Mesendoderm (in vitro differentiated cells): ENCODE measurements at regions not wholly inside any gene's neighbourhood (a gene's known extent, or its start where the extent isn't known, plus 50 kb on each side); places are given as distances from the start of the nearest gene placed in this dataset.

Source experiments
- DNase-seq: peaks from one replicate; pipeline ENCODE4 v3.0.0; 2013
- H2AK5ac ChIP-seq: 2 replicates; pipeline ENCODE4 v1.6.1; 2013; ENCODE audit warnings: low read length, inconsistent platforms
- H2BK120ac ChIP-seq: 2 replicates; pipeline ENCODE4 v1.6.1; 2013; ENCODE audit warnings: low read depth, mild to moderate bottlenecking, low read length, moderate library complexity, mixed read lengths
- H2BK15ac ChIP-seq: replicated peaks from 2 replicates; pipeline ENCODE4 v1.6.1; 2013; ENCODE audit warnings: low read depth, mild to moderate bottlenecking, moderate library complexity
- H2BK5ac ChIP-seq: 2 replicates; pipeline ENCODE4 v1.6.1; 2013; ENCODE audit warnings: low read length, inconsistent platforms
- H3K18ac ChIP-seq: 2 replicates; pipeline ENCODE4 v1.6.1; 2013; ENCODE audit warnings: mild to moderate bottlenecking, low read length, mixed read lengths
- H3K23ac ChIP-seq: one replicate; pipeline ENCODE4 v1.6.1; 2013; ENCODE audit warnings: low read length
- H3K27ac ChIP-seq: 2 replicates; pipeline ENCODE4 v1.5.1; 2013; ENCODE audit warnings: low read depth, mild to moderate bottlenecking, inconsistent platforms, low read length, moderate library complexity
- H3K27me3 ChIP-seq: 2 replicates; pipeline ENCODE4 v1.6.1; 2013; ENCODE audit warnings: low read length, control low read depth, mild to moderate bottlenecking, inconsistent platforms; ENCODE audit not compliant: insufficient read depth, poor library complexity
- H3K36me3 ChIP-seq: 2 replicates; pipeline ENCODE4 v1.6.1; 2013; ENCODE audit warnings: low read length, inconsistent platforms; ENCODE audit not compliant: control insufficient read depth, insufficient read depth
- H3K4ac ChIP-seq: one replicate; pipeline ENCODE4 v1.6.1; 2013; ENCODE audit warnings: low read depth, mild to moderate bottlenecking, low read length, moderate library complexity
- H3K4me1 ChIP-seq: 2 replicates; pipeline ENCODE4 v1.6.1; 2013; ENCODE audit warnings: low read depth, low read length, inconsistent platforms; ENCODE audit not compliant: control insufficient read depth
- H3K4me2 ChIP-seq: 2 replicates; pipeline ENCODE4 v1.6.1; 2013; ENCODE audit warnings: low read length
- H3K4me3 ChIP-seq: 2 replicates; pipeline ENCODE4 v1.5.1; 2013; ENCODE audit warnings: mild to moderate bottlenecking, low read length
- H3K56ac ChIP-seq: one replicate; pipeline ENCODE4 v1.6.1; 2013; ENCODE audit warnings: low read length
- H3K79me1 ChIP-seq: 2 replicates; pipeline ENCODE4 v1.6.1; 2013; ENCODE audit warnings: low read length, inconsistent platforms
- H3K79me2 ChIP-seq: 2 replicates; pipeline ENCODE4 v1.6.1; 2013; ENCODE audit warnings: mild to moderate bottlenecking, low read length; ENCODE audit not compliant: control insufficient read depth, insufficient read depth
- H3K9ac ChIP-seq: 2 replicates; pipeline ENCODE4 v1.6.1; 2013; ENCODE audit warnings: low read length, inconsistent platforms
- H4K5ac ChIP-seq: one replicate; pipeline ENCODE4 v1.6.1; 2013; ENCODE audit warnings: low read length
- H4K8ac ChIP-seq: one replicate; pipeline ENCODE4 v1.6.1; 2013; ENCODE audit warnings: low read depth, mild to moderate bottlenecking, control low read depth, low read length, moderate library complexity
- whole genome bisulfite sequencing: extraction: QIAGEN DNeasy Blood & Tissue Kit; methylation state at CpG from one replicate; pipeline ENCODE4 v1.1.7; 2013; ENCODE audit warnings: low lambda C conversion rate, missing lambda C conversion rate; ENCODE audit not compliant: insufficient coverage; ENCODE audit errors: extremely low coverage; 5-methylcytosine and 5-hydroxymethylcytosine counted together

- H3K79me2 ChIP-seq = no peaks in the 10 kb centered on the region
- H3K36me3 ChIP-seq = no peaks in the 10 kb centered on the region
- no peak overlapping the region for H2BK15ac ChIP-seq
- DNase-seq = no peak
- no peak overlapping the region for H2AK5ac ChIP-seq
- no peak overlapping the region for H3K27ac ChIP-seq
- H4K5ac ChIP-seq = no peak overlapping the region
- no peak overlapping the region for H3K4me2 ChIP-seq
- no peaks in the 10 kb centered on the region for H3K27me3 ChIP-seq
- no peak overlapping the region for H2BK120ac ChIP-seq
- H3K18ac ChIP-seq = no peak overlapping the region
- H3K4ac ChIP-seq = no peak overlapping the region
- H3K4me3 ChIP-seq = no peak overlapping the region
- H2BK5ac ChIP-seq = no peak overlapping the region
- no peaks in the 10 kb centered on the region for H3K4me1 ChIP-seq
- H4K8ac ChIP-seq = no peak overlapping the region
- H3K79me1 ChIP-seq = no peaks in the 10 kb centered on the region
- H3K23ac ChIP-seq = no peak overlapping the region
- H3K9ac ChIP-seq = no peak overlapping the region
- WGBS = no CpG with 5 or more reads among the region's 2 CpGs
- no peak overlapping the region for H3K56ac ChIP-seq
Observed at GRCh38 chr7:32410545-32410944, 79.6 kb downstream of the LSM5 start.

DNA sequence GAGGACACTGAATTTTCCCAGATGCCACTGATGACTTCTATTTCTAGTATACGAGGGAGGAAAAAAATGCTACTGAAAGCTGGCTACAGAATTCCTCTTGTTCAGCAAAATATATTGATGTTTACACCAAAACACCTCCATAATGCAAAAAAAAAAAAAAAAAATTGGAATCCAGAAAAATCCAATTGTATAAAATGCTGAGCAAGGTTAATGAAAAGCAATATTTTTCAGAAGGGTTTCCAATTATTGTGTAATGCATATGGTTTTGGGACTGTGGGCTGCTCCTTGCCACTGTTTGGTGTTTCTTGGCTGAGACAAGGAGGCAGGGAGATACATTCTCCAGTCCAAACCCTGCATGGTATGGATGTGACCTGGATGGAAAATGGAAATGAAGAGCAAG is 83.8 kb downstream of the LSM5 start:
- no peak overlapping the region for H3K4me3 ChIP-seq
- H3K4me1 ChIP-seq = no peaks in the 10 kb centered on the region
- H3K18ac ChIP-seq = no peak overlapping the region
- H4K8ac ChIP-seq = no peak overlapping the region
- no peak overlapping the region for H3K23ac ChIP-seq
- H3K36me3 ChIP-seq = no peaks in the 10 kb centered on the region
- no peak overlapping the region for H3K9ac ChIP-seq
- no peaks in the 10 kb centered on the region for H3K27me3 ChIP-seq
- DNase-seq = no peak
- no peak overlapping the region for H2AK5ac ChIP-seq
- H3K56ac ChIP-seq = no peak overlapping the region
- no peaks in the 10 kb centered on the region for H3K79me2 ChIP-seq
- H3K4me2 ChIP-seq = no peak overlapping the region
- H2BK15ac ChIP-seq = no peak overlapping the region
- no peak overlapping the region for H3K27ac ChIP-seq
- no peak overlapping the region for H2BK5ac ChIP-seq
- H2BK120ac ChIP-seq = no peak overlapping the region
- H4K5ac ChIP-seq = no peak overlapping the region
- no peak overlapping the region for H3K4ac ChIP-seq
- no CpG with 5 or more reads among the region's 1 CpG for WGBS
- no peaks in the 10 kb centered on the region for H3K79me1 ChIP-seq

GRCh38 chr7:32403463-32404229 is 86.5 kb downstream of the LSM5 start:
- no peak for DNase-seq
- no peak overlapping the region for H3K9ac ChIP-seq
- H2BK15ac ChIP-seq = no peak overlapping the region
- no CpG with 5 or more reads among the region's 11 CpGs for WGBS
- H3K36me3 ChIP-seq = no peaks in the 10 kb centered on the region
- H3K4ac ChIP-seq = no peak overlapping the region
- H4K5ac ChIP-seq = no peak overlapping the region
- no peak overlapping the region for H3K23ac ChIP-seq
- no peak overlapping the region for H2BK5ac ChIP-seq
- no peak overlapping the region for H3K56ac ChIP-seq
- no peaks in the 10 kb centered on the region for H3K79me2 ChIP-seq
- no peaks in the 10 kb centered on the region for H3K79me1 ChIP-seq
- no peaks in the 10 kb centered on the region for H3K27me3 ChIP-seq
- no peak overlapping the region for H3K4me3 ChIP-seq
- H3K4me1 ChIP-seq = no peaks in the 10 kb centered on the region
- H3K27ac ChIP-seq = no peak overlapping the region
- no peak overlapping the region for H4K8ac ChIP-seq
- H3K18ac ChIP-seq = no peak overlapping the region
- H2AK5ac ChIP-seq = no peak overlapping the region
- H3K4me2 ChIP-seq = no peak overlapping the region
- H2BK120ac ChIP-seq = no peak overlapping the region

DNA sequence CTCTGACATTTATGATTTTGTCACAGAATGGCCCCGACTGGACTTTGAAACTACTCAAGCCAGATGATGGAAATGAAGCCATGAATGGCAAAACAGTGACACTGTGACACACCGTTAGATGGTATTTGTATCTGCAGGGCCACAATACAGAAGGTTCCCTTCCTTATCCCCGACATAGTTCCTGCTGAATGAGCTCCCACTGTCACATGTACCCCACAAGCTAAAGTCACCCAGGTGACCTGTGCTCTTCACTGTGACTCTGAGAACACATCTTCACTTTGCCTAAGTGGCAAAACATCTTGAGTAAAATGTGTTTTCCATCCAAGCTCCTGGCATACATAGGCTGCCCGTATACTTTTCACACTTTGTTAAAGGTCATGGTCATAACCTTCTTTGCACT is 89.5 kb downstream of the LSM5 start:
- Histone ChIP-seq H3K4ac (no peak overlapping the region), H3K36me3 (no peaks in the 10 kb centered on the region), H2BK5ac (no peak overlapping the region), H3K4me2 (no peak overlapping the region), H3K79me1 (no peaks in the 10 kb centered on the region), H4K5ac (no peak overlapping the region), H3K79me2 (no peaks in the 10 kb centered on the region), H3K27ac (no peak overlapping the region), H3K4me1 (no peaks in the 10 kb centered on the region), H2BK15ac (no peak overlapping the region), H3K27me3 (no peaks in the 10 kb centered on the region), H3K18ac (no peak overlapping the region), H3K23ac (no peak overlapping the region), H3K9ac (no peak overlapping the region), H3K56ac (no peak overlapping the region), H4K8ac (no peak overlapping the region), H2AK5ac (no peak overlapping the region), H2BK120ac (no peak overlapping the region), H3K4me3 (no peak overlapping the region)
- no CpG with 5 or more reads among the region's 4 CpGs for WGBS
- no peak for DNase-seq

DNA sequence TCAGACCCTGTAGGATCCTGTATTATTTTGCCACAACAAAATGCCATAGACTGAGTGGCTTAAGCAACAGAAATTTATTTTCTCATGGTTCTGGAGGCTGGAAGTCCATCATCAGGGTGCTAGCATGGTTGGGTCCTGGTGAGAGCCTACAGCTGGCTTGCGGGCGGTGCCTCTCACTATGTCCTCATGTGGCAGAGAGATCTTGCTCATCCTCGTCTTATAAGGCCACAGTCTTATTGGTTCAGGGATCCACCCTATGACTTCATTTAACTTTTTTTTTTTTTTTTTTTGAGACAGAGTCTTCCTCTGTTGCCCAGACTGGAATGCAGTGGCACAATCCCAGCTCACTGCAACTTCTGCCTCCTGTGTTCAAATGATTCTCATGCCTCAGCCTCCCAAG is 90.9 kb downstream of the LSM5 start:
- WGBS = no CpG with 5 or more reads among the region's 3 CpGs
- no peaks in the 10 kb centered on the region for H3K27me3 ChIP-seq
- H4K5ac ChIP-seq = no peak overlapping the region
- H3K79me1 ChIP-seq = no peaks in the 10 kb centered on the region
- no peak overlapping the region for H3K4ac ChIP-seq
- H3K9ac ChIP-seq = no peak overlapping the region
- H3K4me1 ChIP-seq = no peaks in the 10 kb centered on the region
- no peaks in the 10 kb centered on the region for H3K79me2 ChIP-seq
- no peak overlapping the region for H3K4me3 ChIP-seq
- H3K56ac ChIP-seq = no peak overlapping the region
- H2BK5ac ChIP-seq = no peak overlapping the region
- H2BK120ac ChIP-seq = no peak overlapping the region
- H3K36me3 ChIP-seq = no peaks in the 10 kb centered on the region
- H3K4me2 ChIP-seq = no peak overlapping the region
- DNase-seq = no peak
- no peak overlapping the region for H3K27ac ChIP-seq
- no peak overlapping the region for H3K18ac ChIP-seq
- H4K8ac ChIP-seq = no peak overlapping the region
- no peak overlapping the region for H3K23ac ChIP-seq
- H2AK5ac ChIP-seq = no peak overlapping the region
- no peak overlapping the region for H2BK15ac ChIP-seq

GRCh38 chr7:32395168-32395567 is 95.0 kb downstream of the LSM5 start:
- no peaks in the 10 kb centered on the region for H3K79me2 ChIP-seq
- no peak overlapping the region for H3K4me3 ChIP-seq
- H3K79me1 ChIP-seq = no peaks in the 10 kb centered on the region
- no peak overlapping the region for H4K8ac ChIP-seq
- DNase-seq = no peak
- no peak overlapping the region for H4K5ac ChIP-seq
- no peaks in the 10 kb centered on the region for H3K4me1 ChIP-seq
- H2BK5ac ChIP-seq = no peak overlapping the region
- H3K23ac ChIP-seq = no peak overlapping the region
- no peak overlapping the region for H3K4me2 ChIP-seq
- H3K9ac ChIP-seq = no peak overlapping the region
- no peak overlapping the region for H3K4ac ChIP-seq
- no peaks in the 10 kb centered on the region for H3K36me3 ChIP-seq
- H2BK120ac ChIP-seq = no peak overlapping the region
- H3K56ac ChIP-seq = no peak overlapping the region
- no peak overlapping the region for H3K27ac ChIP-seq
- no CpG with 5 or more reads among the region's 1 CpG for WGBS
- H3K18ac ChIP-seq = no peak overlapping the region
- no peak overlapping the region for H2BK15ac ChIP-seq
- H3K27me3 ChIP-seq = no peaks in the 10 kb centered on the region
- H2AK5ac ChIP-seq = no peak overlapping the region
